HCT116 (cell line): ENCODE measurements at regions not wholly inside any gene's neighbourhood (a gene's known extent, or its start where the extent isn't known, plus 50 kb on each side); places are given as distances from the start of the nearest gene placed in this dataset.

ENCODE experiments used
- ATAC-seq: fragments of 200-7000 bp; cut with Tn5 transposase; 2 replicates; pipeline ENCODE4 v1.9.1; 2020; ENCODE audit warnings: mild to moderate bottlenecking, moderate library complexity
- BruUV-seq: library from RNA; stranded (reverse); fragments of 400-500 nt; replicated peaks from 2 replicates; lab custom pipeline; 2021; lab: Mats Ljungman, UMichigan
- CTCF ChIA-PET: fragments of 300-600 bp; sonication (Branson Sonifier 250); formaldehyde crosslinking; loops from one replicate; lab custom pipeline; 2021; ENCODE audit warnings: antibody characterized with exemption; lab: Charles Lee
- POLR2A ChIA-PET: fragments of 300-600, 350-600 bp; sonication (Branson Sonifier 250); formaldehyde crosslinking; loops from one replicate; lab custom pipeline; 2021; ENCODE audit warnings: antibody characterized with exemption; lab: Charles Lee
- RAD21 ChIA-PET, 2 experiments: fragments of 300-600 bp; sonication (Branson Sonifier 250); formaldehyde crosslinking; loops; one replicate each; lab custom pipeline; 2023; ENCODE audit warnings: low total read pairs in 2 of 2; ENCODE audit not compliant: uncharacterized antibody in 2 of 2, unreplicated experiment in 2 of 2, low non-redundant PET in 1 of 2; lab: Charles Lee
- DNase-seq: peaks from one replicate; pipeline ENCODE4 v3.0.0-alpha.2; 2010; ENCODE audit warnings: low read depth, low spot score
- H2AFZ ChIP-seq: fragments of 200-600 bp; shearing (Covaris generic), sonication (generic); 2 replicates; pipeline ENCODE4 v1.6.1; 2017; ENCODE audit warnings: low read depth, mixed run types, mixed read lengths, antibody characterized with exemption, low read length; ENCODE audit not compliant: poor library complexity, severe bottlenecking
- H3K27ac ChIP-seq: 2 replicates; pipeline ENCODE4 v1.5.1; 2012; ENCODE audit warnings: low read depth, low read length
- H3K27me3 ChIP-seq: fragments of 200-600 bp; sonication (generic); 2 replicates; pipeline ENCODE4 v1.6.1; 2016; ENCODE audit warnings: mixed run types, low read length, mixed read lengths; ENCODE audit not compliant: insufficient read depth
- H3K36me3 ChIP-seq, 2 experiments: fragments of 200-500 bp in 1 of 2; fragments of 200-600 bp in 1 of 2; sonication (Bioruptor generic) in 1 of 2; sonication (generic) in 1 of 2; 2 replicates each; pipeline versions ENCODE4 v1.5.1 to v1.6.1; 2014 to 2016; ENCODE audit warnings: low read length in 2 of 2, inconsistent platforms in 1 of 2, mixed read lengths in 1 of 2, mixed run types in 1 of 2; ENCODE audit not compliant: insufficient read depth in 2 of 2, control insufficient read depth in 1 of 2
- H3K4me1 ChIP-seq, 2 experiments: fragments of 200-600 bp in 1 of 2; sonication (generic) in 1 of 2; 2 replicates each; pipeline versions ENCODE4 v1.5.1 to v1.6.1; 2012 to 2017; ENCODE audit warnings: low read length in 2 of 2, inconsistent platforms in 1 of 2, mild to moderate bottlenecking in 1 of 2, mixed read lengths in 1 of 2, mixed run types in 1 of 2, moderate library complexity in 1 of 2; ENCODE audit not compliant: insufficient read depth in 2 of 2, control insufficient read depth in 1 of 2
- H3K4me2 ChIP-seq: fragments of 200-600 bp; sonication (generic); 2 replicates; pipeline ENCODE4 v1.6.1; 2017; ENCODE audit warnings: mixed run types, low read length, mixed read lengths
- H3K4me3 ChIP-seq, 2 experiments: fragments of 200-600 bp in 1 of 2; sonication (generic) in 1 of 2; replicated peaks in 1 of 2; 2 replicates each; pipeline ENCODE4 v1.5.1; 2011 to 2016; ENCODE audit warnings: low read length in 2 of 2, control low read depth in 1 of 2, low read depth in 1 of 2, mild to moderate bottlenecking in 1 of 2, mixed read lengths in 1 of 2, mixed run types in 1 of 2
- H3K79me2 ChIP-seq: fragments of 200-600 bp; sonication (generic); 2 replicates; pipeline ENCODE4 v1.6.1; 2017; ENCODE audit warnings: mild to moderate bottlenecking, mixed run types, low read length, moderate library complexity, mixed read lengths; ENCODE audit not compliant: insufficient read depth
- H3K9ac ChIP-seq: fragments of 200-600 bp; sonication (generic); 2 replicates; pipeline ENCODE4 v1.6.1; 2016; ENCODE audit warnings: low read length, mixed read lengths
- H3K9me2 ChIP-seq: fragments of 200-600 bp; sonication (generic), shearing (Covaris generic); 2 replicates; pipeline ENCODE4 v1.6.1; 2017; ENCODE audit warnings: mixed run types, mild to moderate bottlenecking, moderate library complexity; ENCODE audit not compliant: insufficient read depth
- H3K9me3 ChIP-seq, 2 experiments: fragments of 200-500 bp in 1 of 2; fragments of 200-600 bp in 1 of 2; sonication (Bioruptor generic) in 1 of 2; sonication (generic) in 1 of 2; 2 replicates each; pipeline ENCODE4 v1.6.1; 2014 to 2017; ENCODE audit warnings: low read length in 2 of 2, mixed read lengths in 2 of 2, inconsistent platforms in 1 of 2, low read depth in 1 of 2, mild to moderate bottlenecking in 1 of 2, mixed run types in 1 of 2, moderate library complexity in 1 of 2; ENCODE audit not compliant: control insufficient read depth in 1 of 2, insufficient read depth in 1 of 2
- H4K20me1 ChIP-seq: fragments of 200-600 bp; sonication (generic), shearing (Covaris generic); 2 replicates; pipeline ENCODE4 v1.6.1; 2017; ENCODE audit warnings: mixed run types, mild to moderate bottlenecking, moderate library complexity; ENCODE audit not compliant: insufficient read depth
- EGR1 ChIP-seq: IDR thresholded peaks from 2 replicates; pipeline ENCODE4 v1.6.1; 2012; ENCODE audit warnings: low read depth
- ELF1 ChIP-seq: IDR thresholded peaks from 2 replicates; pipeline ENCODE4 v1.6.1; 2012; ENCODE audit warnings: low read depth, borderline replicate concordance
- EZH2 ChIP-seq: fragments of 200-600 bp; sonication (generic); IDR thresholded peaks from 2 replicates; pipeline ENCODE4 v1.6.1; 2017; ENCODE audit warnings: antibody characterized with exemption, mixed run types
- EZH2phosphoT487 ChIP-seq: fragments of 200-600 bp; IDR thresholded peaks from 2 replicates; pipeline ENCODE4 v1.6.1; 2018; ENCODE audit warnings: antibody characterized with exemption, borderline replicate concordance
- JUND ChIP-seq: IDR thresholded peaks from 2 replicates; pipeline ENCODE4 v1.6.1; 2012
- POLR2A ChIP-seq: IDR thresholded peaks from 2 replicates; pipeline ENCODE4 v1.7.0; 2011; ENCODE audit warnings: borderline replicate concordance; ENCODE audit not compliant: insufficient read depth, insufficient read length; ENCODE audit errors: extremely low read depth
- RAD21 ChIP-seq: IDR thresholded peaks from 2 replicates; pipeline ENCODE4 v1.6.1; 2012; ENCODE audit warnings: low read depth, mild to moderate bottlenecking
- REST ChIP-seq: IDR thresholded peaks from 2 replicates; pipeline ENCODE4 v1.6.1; 2012; ENCODE audit warnings: low read depth
- SIN3A ChIP-seq: IDR thresholded peaks from 2 replicates; pipeline ENCODE4 v1.6.1; 2012; ENCODE audit warnings: low read depth
- SP1 ChIP-seq: IDR thresholded peaks from 2 replicates; pipeline ENCODE4 v1.6.1; 2012; ENCODE audit warnings: low read depth
- SRF ChIP-seq: IDR thresholded peaks from 2 replicates; pipeline ENCODE4 v1.6.1; 2012; ENCODE audit warnings: low read depth
- TCF7L2 ChIP-seq: IDR thresholded peaks from 2 replicates; pipeline ENCODE4 v1.7.0; 2011; ENCODE audit warnings: borderline replicate concordance, inconsistent platforms; ENCODE audit not compliant: insufficient read depth, insufficient read length; ENCODE audit errors: extremely low read depth
- ZNF274 ChIP-seq: fragments of 200-500 bp; sonication (Bioruptor generic); IDR thresholded peaks from 2 replicates; pipeline ENCODE4 v1.6.1; 2014; ENCODE audit warnings: mild to moderate bottlenecking, low read depth, low read length, inconsistent platforms
- intact Hi-C: fragments of 100-400 bp; cut with micrococcal nuclease; formaldehyde crosslinking; loops from 2 replicates; pipeline ENCODE4 v1.10.0; 2022
- TF ChIP-seq, protein P1 (sequence below): IDR thresholded peaks from 2 replicates; pipeline ENCODE4 v1.6.1; 2012
- TF ChIP-seq, protein P2 (sequence below): IDR thresholded peaks from 2 replicates; pipeline ENCODE4 v1.6.1; 2011; ENCODE audit warnings: mild to moderate bottlenecking, low read length, moderate library complexity; ENCODE audit not compliant: insufficient replicate concordance; ENCODE audit errors: extremely low read depth

DNA sequence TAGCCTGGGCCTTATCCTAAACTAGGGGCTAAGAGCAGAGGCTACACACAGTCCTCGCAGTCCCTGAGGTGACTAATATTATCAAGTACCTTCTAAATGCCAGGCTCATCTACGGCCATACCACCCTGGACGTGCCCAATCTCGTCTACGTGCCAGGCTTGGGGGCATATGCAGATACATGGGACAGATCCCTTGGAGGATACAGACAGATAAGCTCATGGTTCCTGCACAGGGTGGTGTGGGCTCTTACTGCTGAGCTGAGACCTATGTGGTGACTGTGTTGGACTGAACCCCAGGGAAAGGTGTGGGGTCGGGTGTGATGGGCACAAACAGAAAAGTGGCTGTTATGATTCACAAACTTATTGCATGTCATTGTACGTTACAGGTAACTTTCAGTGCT, 268.4 kb upstream of the NEBL start:
- no peak overlapping the region for H3K4me3 ChIP-seq
- no peak for ATAC-seq
- H2AFZ ChIP-seq: no peak overlapping the region
- peaks cover 2 to 3% of the 10 kb centered on the region in 2 experiments; a peak in 1 of 4 replicates for H3K4me1 ChIP-seq
- no peak overlapping the region for H3K4me2 ChIP-seq
- no peaks in the 10 kb centered on the region for H3K27me3 ChIP-seq
- no peaks in the 10 kb centered on the region for H3K9me3 ChIP-seq
- H3K9ac ChIP-seq: no peak overlapping the region
- ChIA-PET CTCF (no interaction called here), POLR2A (no interaction called here), RAD21 (no interaction called here)
- TF ChIP-seq RAD21 (no peak), ZNF274 (no peak), SP1 (no peak), JUND (no peak), ELF1 (no peak), TCF7L2 (no peak)
- intact Hi-C loops: no loop called here
- H3K9me2 ChIP-seq: no peaks in the 10 kb centered on the region
- H4K20me1 ChIP-seq: no peaks in the 10 kb centered on the region
- BruUV-seq: no TSS peak
- no peaks in the 10 kb centered on the region for H3K79me2 ChIP-seq
- H3K27ac ChIP-seq: no peak overlapping the region
- no peaks in the 10 kb centered on the region for H3K36me3 ChIP-seq
- DNase-seq: no peak

- H3K27me3 ChIP-seq: no peaks in the 10 kb centered on the region
- no peak overlapping the region for H3K4me2 ChIP-seq
- CTCF ChIA-PET: no interaction called here
- RAD21 ChIA-PET: no interaction called here
- no peaks in the 10 kb centered on the region for H3K36me3 ChIP-seq
- H3K9me3 ChIP-seq: no peaks in the 10 kb centered on the region
- no peak for DNase-seq
- no peaks in the 10 kb centered on the region for H3K79me2 ChIP-seq
- no TSS peak for BruUV-seq
- POLR2A ChIA-PET: no interaction called here
- no peak for ATAC-seq
- H3K27ac ChIP-seq: no peak overlapping the region
- H3K4me3 ChIP-seq: no peak overlapping the region
- H2AFZ ChIP-seq: no peak overlapping the region
- peaks cover 0 to 3% of the 10 kb centered on the region in 2 experiments; a peak in 1 of 4 replicates for H3K4me1 ChIP-seq
- intact Hi-C loops: no loop called here
- H3K9me2 ChIP-seq: no peaks in the 10 kb centered on the region
- H4K20me1 ChIP-seq: no peaks in the 10 kb centered on the region
- H3K9ac ChIP-seq: no peak overlapping the region
- TF ChIP-seq EZH2 (no peak), POLR2A (no peak), EGR1 (no peak), SIN3A (no peak), REST (no peak), SRF (no peak), EZH2phosphoT487 (no peak), SP1 (no peak)
- TF ChIP-seq, protein P1, sequence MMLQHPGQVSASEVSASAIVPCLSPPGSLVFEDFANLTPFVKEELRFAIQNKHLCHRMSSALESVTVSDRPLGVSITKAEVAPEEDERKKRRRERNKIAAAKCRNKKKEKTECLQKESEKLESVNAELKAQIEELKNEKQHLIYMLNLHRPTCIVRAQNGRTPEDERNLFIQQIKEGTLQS: no peak
- TF ChIP-seq, protein P2, sequence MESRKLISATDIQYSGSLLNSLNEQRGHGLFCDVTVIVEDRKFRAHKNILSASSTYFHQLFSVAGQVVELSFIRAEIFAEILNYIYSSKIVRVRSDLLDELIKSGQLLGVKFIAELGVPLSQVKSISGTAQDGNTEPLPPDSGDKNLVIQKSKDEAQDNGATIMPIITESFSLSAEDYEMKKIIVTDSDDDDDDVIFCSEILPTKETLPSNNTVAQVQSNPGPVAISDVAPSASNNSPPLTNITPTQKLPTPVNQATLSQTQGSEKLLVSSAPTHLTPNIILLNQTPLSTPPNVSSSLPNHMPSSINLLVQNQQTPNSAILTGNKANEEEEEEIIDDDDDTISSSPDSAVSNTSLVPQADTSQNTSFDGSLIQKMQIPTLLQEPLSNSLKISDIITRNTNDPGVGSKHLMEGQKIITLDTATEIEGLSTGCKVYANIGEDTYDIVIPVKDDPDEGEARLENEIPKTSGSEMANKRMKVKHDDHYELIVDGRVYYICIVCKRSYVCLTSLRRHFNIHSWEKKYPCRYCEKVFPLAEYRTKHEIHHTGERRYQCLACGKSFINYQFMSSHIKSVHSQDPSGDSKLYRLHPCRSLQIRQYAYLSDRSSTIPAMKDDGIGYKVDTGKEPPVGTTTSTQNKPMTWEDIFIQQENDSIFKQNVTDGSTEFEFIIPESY: no peak
These were observed 267.6 kb upstream of the NEBL start for GRCh38 chr10:21164687-21165086.
